H1 (cell line): ENCODE measurements at regions not wholly inside any gene's neighbourhood (a gene's known extent, or its start where the extent isn't known, plus 50 kb on each side); places are given as distances from the start of the nearest gene placed in this dataset.

ENCODE experiments used
- HDAC6 ChIP-seq: IDR thresholded peaks from one replicate; pipeline ENCODE4 v1.7.1; 2012; ENCODE audit warnings: low read depth, mild to moderate bottlenecking, inconsistent platforms, low read length, moderate library complexity
- JUN ChIP-seq: IDR thresholded peaks from 2 replicates; pipeline ENCODE4 v1.6.1; 2011; ENCODE audit warnings: low read depth, mild to moderate bottlenecking, improper control_type of control experiment, low read length
- NRF1 ChIP-seq: IDR thresholded peaks from 2 replicates; pipeline ENCODE4 v1.6.1; 2011; ENCODE audit warnings: mild to moderate bottlenecking, low read depth, low read length, improper control_type of control experiment

DNA sequence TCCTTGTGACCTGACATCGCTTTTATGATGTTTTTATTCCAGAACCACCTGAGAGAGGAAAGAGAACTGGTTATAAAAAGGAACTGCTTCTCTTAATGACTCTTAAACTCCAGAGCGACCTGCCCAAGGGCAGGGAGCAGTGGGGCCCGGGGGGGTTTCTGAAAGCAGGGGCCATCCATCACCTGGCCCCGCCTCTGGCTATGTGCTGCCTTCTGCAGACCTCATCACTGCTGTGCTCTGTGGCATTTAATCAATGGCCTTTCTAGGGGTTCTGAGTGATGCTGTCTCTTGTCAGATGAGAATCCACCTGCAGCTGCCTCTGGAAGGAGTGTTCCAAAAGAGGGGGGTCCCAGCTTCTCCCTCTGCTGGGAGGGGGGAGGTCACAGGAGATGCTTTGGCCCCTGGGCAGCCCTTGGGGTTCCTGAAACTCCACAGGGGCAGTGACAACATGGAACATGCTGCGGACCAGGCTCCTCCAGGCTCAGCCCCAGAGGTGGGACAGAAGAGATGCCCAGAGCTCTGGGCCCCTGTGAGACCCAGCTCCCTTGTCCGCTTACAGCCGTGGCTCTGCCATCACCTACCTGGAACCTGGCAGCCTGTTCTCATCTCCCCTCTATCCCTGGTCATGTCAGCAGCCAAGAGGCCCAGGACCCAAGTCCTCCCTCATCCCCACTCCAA, 177.1 kb upstream of the SULF2 start (continued):
- TF ChIP-seq NRF1 (no peak), HDAC6 (no peak), JUN (no peak)
- TF ChIP-seq, all 59 proteins: peak for 0
